ENCODE measurements at regions not wholly inside any gene's neighbourhood (a gene's known extent, or its start where the extent isn't known, plus 50 kb on each side); places are given as distances from the start of the nearest gene placed in this dataset.
"Not testable (repeated sequence)": the region's sequence is repeated elsewhere in the genome, so short reads cannot be mapped to it uniquely, and the experiment has no call there.

- Mint-ChIP-seq H3K27ac (peak overlapping the region; percentile 88 to 98 (median 92)), H3K4me3 (peak overlapping the region; percentile 85 to 95 (median 90)), H3K4me1 (peaks cover 44 to 65% (median 52%) of the 10 kb centered on the region in 3 donors), H3K27me3 (no peaks in the 10 kb centered on the region), H3K36me3 (peaks cover 4% of the 10 kb centered on the region), H3K9me3 (no peaks in the 10 kb centered on the region)
These were observed 77.0 kb upstream of the SERTAD2 start for GRCh38 chr2:64730551-64731262.

GRCh38 chr2:64731263-64731643 is 77.5 kb upstream of the SERTAD2 start:
- Mint-ChIP-seq H3K4me1 (peaks cover 40 to 61% (median 52%) of the 10 kb centered on the region in 3 donors), H3K27ac (peak overlapping the region; percentile 88 to 98 (median 92)), H3K27me3 (no peaks in the 10 kb centered on the region), H3K36me3 (peaks cover 4% of the 10 kb centered on the region), H3K9me3 (no peaks in the 10 kb centered on the region), H3K4me3 (peak overlapping the region; percentile 85 to 95 (median 90))

DNA sequence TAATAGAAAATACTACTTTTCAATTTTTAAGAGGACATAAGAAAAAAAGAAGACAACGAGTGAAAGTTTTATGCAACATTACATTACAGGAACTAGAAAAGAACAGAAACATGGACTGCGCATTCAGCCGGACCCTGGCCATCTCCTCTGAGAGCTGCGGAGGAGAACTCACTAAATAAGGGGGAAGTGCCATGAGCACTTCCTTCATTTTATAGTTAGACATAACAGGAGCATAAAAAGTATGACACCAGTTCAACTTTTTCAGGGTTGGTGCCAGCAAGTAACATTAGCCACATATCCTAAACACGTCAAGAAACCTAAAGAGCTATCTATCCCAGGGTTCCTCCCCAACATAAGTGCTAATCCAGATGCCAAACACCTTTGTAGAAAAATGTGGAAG is 78.0 kb upstream of the SERTAD2 start:
- H3K27me3 Mint-ChIP-seq: no peaks in the 10 kb centered on the region
- H3K36me3 Mint-ChIP-seq: peaks cover 4% of the 10 kb centered on the region
- H3K4me1 Mint-ChIP-seq: peaks cover 37 to 56% (median 48%) of the 10 kb centered on the region in 3 donors
- no peaks in the 10 kb centered on the region for H3K9me3 Mint-ChIP-seq
- H3K4me3 Mint-ChIP-seq: peak overlapping the region in 3 of 4 donors; percentile 88 to 95 (median 92)
- peak overlapping the region; percentile 88 to 98 (median 92) for H3K27ac Mint-ChIP-seq

- H3K27ac Mint-ChIP-seq: peak overlapping the region; percentile 73 to 92 (median 88)
- peaks cover 33 to 52% (median 44%) of the 10 kb centered on the region in 3 donors for H3K4me1 Mint-ChIP-seq
- H3K36me3 Mint-ChIP-seq: peaks cover 4% of the 10 kb centered on the region
These were observed 78.4 kb upstream of the SERTAD2 start for GRCh38 chr2:64732146-64732545.

DNA sequence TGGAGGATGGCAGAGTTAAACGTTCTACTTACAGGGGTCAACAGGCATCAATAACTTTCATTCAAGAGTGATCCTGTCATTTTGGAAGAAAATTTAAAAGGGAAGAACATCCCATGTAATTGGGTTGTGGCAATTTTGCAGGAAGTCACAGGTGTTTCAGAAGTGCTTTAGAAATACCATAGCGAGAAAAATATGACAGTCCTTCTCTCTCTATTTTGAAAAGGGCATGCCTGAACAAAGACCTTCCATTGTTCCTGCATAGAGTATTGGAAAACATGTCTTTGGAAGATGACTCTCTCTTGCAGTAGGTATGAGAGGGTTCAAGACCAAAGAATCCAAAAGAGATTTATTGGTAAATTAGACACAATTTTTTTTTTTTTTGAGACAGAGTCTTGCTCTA is 81.8 kb upstream of the SERTAD2 start:
- no peak overlapping the region for H3K27ac Mint-ChIP-seq
- H3K9me3 Mint-ChIP-seq: no peaks in the 10 kb centered on the region

More at GRCh38 chr2:64732146-64732545, 78.4 kb upstream of the SERTAD2 start:
- peak overlapping the region in 1 of 4 donors; percentile 92 for H3K4me3 Mint-ChIP-seq
- no peaks in the 10 kb centered on the region for H3K9me3 Mint-ChIP-seq
- no peaks in the 10 kb centered on the region for H3K27me3 Mint-ChIP-seq

DNA sequence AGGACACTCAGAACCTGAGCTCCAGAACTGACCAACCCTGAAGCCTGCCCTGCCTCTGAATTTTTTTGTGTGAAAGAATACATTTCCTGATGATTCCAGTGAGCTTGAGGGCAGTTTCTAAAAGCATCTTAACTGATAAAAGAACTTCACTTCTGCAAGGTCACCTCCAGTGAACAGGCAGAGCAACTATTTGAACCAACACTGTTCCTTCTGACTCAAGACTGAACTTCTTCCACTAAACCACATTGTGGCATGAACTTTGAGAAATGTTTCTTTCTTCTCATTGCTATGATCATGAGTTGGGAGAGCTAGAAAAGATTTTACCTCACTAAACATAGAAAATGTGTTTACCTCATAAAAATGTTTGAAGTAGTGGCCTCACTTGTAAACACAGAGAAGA is 83.8 kb upstream of the SERTAD2 start:
- peaks cover 5 to 16% (median 11%) of the 10 kb centered on the region in 3 donors for H3K4me1 Mint-ChIP-seq
- no peaks in the 10 kb centered on the region for H3K27me3 Mint-ChIP-seq
- peak overlapping the region in 1 of 3 donors; percentile 64 for H3K27ac Mint-ChIP-seq

More for the DNA sequence above, 81.8 kb upstream of the SERTAD2 start:
- Mint-ChIP-seq H3K4me1 (peaks cover 20 to 30% (median 21%) of the 10 kb centered on the region in 3 donors), H3K27me3 (no peaks in the 10 kb centered on the region), H3K4me3 (no peak overlapping the region), H3K36me3 (peaks cover 8% of the 10 kb centered on the region)

DNA sequence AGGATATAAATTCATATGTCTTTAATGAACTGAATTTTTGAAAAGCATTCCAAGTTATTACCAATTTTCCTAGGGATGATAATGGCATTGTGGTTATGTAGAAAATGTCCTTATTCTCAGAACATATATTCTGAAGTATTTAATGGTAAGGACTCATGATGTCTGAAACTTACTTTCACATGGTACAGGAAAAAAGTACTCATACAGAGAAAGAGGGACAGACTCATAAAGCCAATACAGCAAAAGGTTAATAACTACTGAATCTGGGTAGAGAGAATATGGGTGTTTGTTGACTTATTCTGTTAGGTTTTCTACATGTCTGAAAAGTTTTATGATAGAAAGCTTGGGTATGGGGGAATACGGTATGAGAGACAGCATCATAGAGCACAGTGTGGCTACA is 84.3 kb upstream of the SERTAD2 start:
- peaks cover 8% of the 10 kb centered on the region for H3K36me3 Mint-ChIP-seq
- H3K4me3 Mint-ChIP-seq: no peak overlapping the region
- no peaks in the 10 kb centered on the region for H3K27me3 Mint-ChIP-seq
- H3K27ac Mint-ChIP-seq: no peak overlapping the region
- no peaks in the 10 kb centered on the region for H3K9me3 Mint-ChIP-seq
- peaks cover 5 to 16% (median 11%) of the 10 kb centered on the region in 3 donors for H3K4me1 Mint-ChIP-seq

More for the DNA sequence above, 83.8 kb upstream of the SERTAD2 start:
- H3K36me3 Mint-ChIP-seq: peaks cover 8% of the 10 kb centered on the region
- no peak overlapping the region for H3K4me3 Mint-ChIP-seq
- H3K9me3 Mint-ChIP-seq: no peaks in the 10 kb centered on the region

DNA sequence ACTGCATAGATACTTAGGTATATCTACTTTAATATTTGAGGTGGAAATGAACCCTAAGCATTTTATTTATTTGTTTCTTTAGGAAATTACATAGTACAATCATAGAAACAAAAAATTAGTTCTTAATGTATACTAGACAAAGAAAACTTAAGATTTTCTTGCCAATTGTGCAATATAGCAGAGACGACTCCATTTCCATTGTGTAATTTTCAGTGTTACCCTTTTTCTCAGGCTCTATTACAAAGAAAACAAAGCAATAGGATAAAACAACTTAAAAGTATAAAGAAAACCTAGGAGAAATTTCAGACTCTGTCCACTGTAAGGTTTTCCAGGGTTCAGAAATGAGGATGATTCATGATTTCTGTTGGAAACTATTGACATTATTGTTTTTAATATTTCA is 89.0 kb upstream of the SERTAD2 start:
- no peaks in the 10 kb centered on the region for H3K9me3 Mint-ChIP-seq

GRCh38 chr2:64743739-64744330 is 90.1 kb upstream of the SERTAD2 start:
- no peaks in the 10 kb centered on the region for H3K27me3 Mint-ChIP-seq
- H3K27ac Mint-ChIP-seq: no peak overlapping the region
- H3K4me1 Mint-ChIP-seq: peaks cover 4 to 14% (median 13%) of the 10 kb centered on the region in 3 donors
- H3K4me3 Mint-ChIP-seq: no peak overlapping the region
- H3K9me3 Mint-ChIP-seq: no peaks in the 10 kb centered on the region
- peaks cover 1% of the 10 kb centered on the region for H3K36me3 Mint-ChIP-seq

More for the DNA sequence above, 89.0 kb upstream of the SERTAD2 start:
- Mint-ChIP-seq H3K36me3 (peaks cover 4% of the 10 kb centered on the region), H3K4me3 (no peak overlapping the region), H3K27ac (no peak overlapping the region), H3K4me1 (peaks cover 0 to 12% (median 8%) of the 10 kb centered on the region in 3 donors), H3K27me3 (no peaks in the 10 kb centered on the region)

DNA sequence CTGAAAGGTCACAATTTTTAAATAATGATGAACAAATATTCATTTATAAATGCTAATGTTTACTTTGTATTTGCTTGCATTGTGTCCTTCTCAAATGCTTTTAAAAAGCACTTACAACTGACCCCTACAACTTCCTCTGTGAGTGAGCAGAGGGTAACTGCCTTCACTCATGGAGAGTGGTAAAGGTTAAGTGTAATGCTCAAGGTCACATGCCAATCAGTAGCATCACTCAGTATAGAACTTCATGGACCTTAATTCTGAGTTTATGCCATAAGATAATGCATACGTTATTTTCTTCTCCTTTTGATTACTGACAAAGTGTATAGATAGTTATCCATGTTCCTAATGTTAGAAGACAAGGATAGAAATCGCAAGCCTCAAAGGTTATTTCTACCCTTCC is 91.8 kb upstream of the SERTAD2 start:
- Mint-ChIP-seq H3K4me1 (peaks cover 15 to 22% (median 21%) of the 10 kb centered on the region in 3 donors), H3K27me3 (no peaks in the 10 kb centered on the region), H3K36me3 (peaks cover 1% of the 10 kb centered on the region), H3K27ac (no peak overlapping the region), H3K9me3 (no peaks in the 10 kb centered on the region), H3K4me3 (no peak overlapping the region)

- Mint-ChIP-seq H3K27ac (peak overlapping the region in 1 of 3 donors; percentile 86), H3K4me3 (peak overlapping the region in 1 of 4 donors; percentile 32), H3K4me1 (peaks cover 15 to 26% (median 21%) of the 10 kb centered on the region in 3 donors)
- not testable (repeated sequence) for H3K9me3 Mint-ChIP-seq, H3K27me3 Mint-ChIP-seq, H3K36me3 Mint-ChIP-seq
These were observed 94.0 kb upstream of the SERTAD2 start for GRCh38 chr2:64747690-64748091.

DNA sequence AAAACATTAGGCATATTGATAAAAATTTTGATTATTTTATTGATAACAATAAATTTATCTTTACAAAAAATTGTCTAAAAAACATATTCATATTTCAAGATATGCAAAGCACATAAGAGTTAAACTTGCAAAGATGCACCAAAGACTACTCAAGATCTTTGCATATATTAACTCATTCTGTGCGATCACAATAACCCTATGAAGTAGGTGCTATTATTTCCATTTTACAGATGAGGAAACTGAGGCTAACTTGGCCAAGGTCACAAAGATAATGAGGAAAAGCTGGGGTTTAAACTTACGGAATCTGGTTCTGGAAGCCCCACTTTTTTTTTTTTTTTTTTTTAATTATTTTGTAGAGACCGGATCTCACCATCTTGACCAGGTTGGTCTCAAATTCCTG is 94.4 kb upstream of the SERTAD2 start:
- peak overlapping the region in 1 of 4 donors; percentile 99 for H3K4me3 Mint-ChIP-seq
- peaks cover 1% of the 10 kb centered on the region for H3K36me3 Mint-ChIP-seq
- H3K9me3 Mint-ChIP-seq: no peaks in the 10 kb centered on the region
- peak overlapping the region in 2 of 3 donors; percentile 57 to 86 for H3K27ac Mint-ChIP-seq
- H3K4me1 Mint-ChIP-seq: peaks cover 15 to 26% (median 21%) of the 10 kb centered on the region in 3 donors
- no peaks in the 10 kb centered on the region for H3K27me3 Mint-ChIP-seq

DNA sequence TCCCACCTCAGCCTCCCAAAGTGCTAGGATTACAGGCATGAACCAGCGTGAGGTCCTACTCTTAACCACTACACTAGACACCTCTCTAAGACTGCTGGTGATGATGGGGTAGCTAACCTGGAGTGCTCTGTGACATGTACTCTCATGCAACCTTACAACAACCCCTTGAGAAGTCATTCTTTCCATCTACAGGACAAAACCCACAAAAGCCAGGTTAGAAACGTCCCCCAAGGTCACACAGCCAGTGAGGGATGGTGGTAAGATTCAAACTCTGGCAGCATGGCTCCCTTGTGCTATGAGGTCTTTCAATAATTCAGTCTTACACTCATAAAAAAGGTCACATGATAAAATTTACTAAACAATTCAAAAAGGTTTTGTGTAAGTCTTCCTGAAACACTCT is 94.8 kb upstream of the SERTAD2 start:
- Mint-ChIP-seq H3K9me3 (no peaks in the 10 kb centered on the region), H3K4me1 (peaks cover 15 to 26% (median 21%) of the 10 kb centered on the region in 3 donors), H3K27me3 (no peaks in the 10 kb centered on the region), H3K4me3 (peak overlapping the region; percentile 79 to 99 (median 98)), H3K36me3 (peaks cover 1% of the 10 kb centered on the region), H3K27ac (peak overlapping the region in 2 of 3 donors; percentile 57 to 86)

- H3K4me3 Mint-ChIP-seq: peak overlapping the region; percentile 79 to 99 (median 98)
- H3K9me3 Mint-ChIP-seq: no peaks in the 10 kb centered on the region
- peaks cover 2% of the 10 kb centered on the region for H3K36me3 Mint-ChIP-seq
- H3K27me3 Mint-ChIP-seq: no peaks in the 10 kb centered on the region
- peak overlapping the region; percentile 57 to 99 (median 86) for H3K27ac Mint-ChIP-seq
- peaks cover 15 to 26% (median 21%) of the 10 kb centered on the region in 3 donors for H3K4me1 Mint-ChIP-seq
These were observed 95.7 kb upstream of the SERTAD2 start for GRCh38 chr2:64749446-64749845.

- H3K4me1 Mint-ChIP-seq: peaks cover 15 to 26% (median 21%) of the 10 kb centered on the region in 3 donors
- H3K9me3 Mint-ChIP-seq: no peaks in the 10 kb centered on the region
- H3K4me3 Mint-ChIP-seq: peak overlapping the region; percentile 79 to 99 (median 98)
- H3K27me3 Mint-ChIP-seq: no peaks in the 10 kb centered on the region
- peaks cover 3% of the 10 kb centered on the region for H3K36me3 Mint-ChIP-seq
- peak overlapping the region; percentile 57 to 99 (median 94) for H3K27ac Mint-ChIP-seq
These were observed 96.5 kb upstream of the SERTAD2 start for GRCh38 chr2:64750001-64750816.
